GM12878 (cell line): ENCODE measurements at regions not wholly inside any gene's neighbourhood (a gene's known extent, or its start where the extent isn't known, plus 50 kb on each side); places are given as distances from the start of the nearest gene placed in this dataset.

Experiments used
- ATAC-seq: fragments of 200-7000 bp; cut with Tn5 transposase; 3 replicates; pipeline ENCODE4 v1.9.1; 2020; ENCODE audit warnings: mild to moderate bottlenecking, moderate library complexity
- BruUV-seq: library from RNA; stranded (reverse); fragments of 400-500 nt; replicated peaks from 2 replicates; lab custom pipeline; 2021; lab: Mats Ljungman, UMichigan
- CTCF ChIA-PET: fragments of 300-600 bp; sonication (Branson Sonifier 250); formaldehyde crosslinking; extraction: SDS; loops from one replicate; lab custom pipeline; 2021; ENCODE audit warnings: inconsistent platforms; lab: Yijun Ruan, JAX
- POLR2A ChIA-PET: fragments of 350-600 bp; formaldehyde crosslinking; extraction: SDS; loops from one replicate; lab custom pipeline; 2021; ENCODE audit warnings: inconsistent platforms; lab: Charles Lee
- RAD21 ChIA-PET: fragments of 300-600 bp; sonication (Branson Sonifier 250); formaldehyde crosslinking; loops from one replicate; lab custom pipeline; 2023; ENCODE audit warnings: antibody characterized with exemption; ENCODE audit not compliant: unreplicated experiment; lab: Charles Lee
- SMC1A ChIA-PET: fragments of 300-600 bp; sonication (Branson Sonifier 250); formaldehyde crosslinking; loops from one replicate; lab custom pipeline; 2023; ENCODE audit not compliant: unreplicated experiment, uncharacterized antibody; lab: Charles Lee
- DNase-seq: peaks from one replicate; pipeline ENCODE4 v3.0.0-alpha.2; 2011; ENCODE audit warnings: low read depth, low spot score
- FAIRE-seq: peaks from 3 replicates; lab custom pipeline; 2011; peaks lifted over from hg19 to GRCh38; lab: Jason Lieb, UNC
- H2AFZ ChIP-seq: 2 replicates; pipeline ENCODE4 v1.6.0; 2011; ENCODE audit warnings: low read depth, low read length, control low read depth; ENCODE audit not compliant: control insufficient read depth
- H3K27ac ChIP-seq: 2 replicates; pipeline ENCODE4 v1.5.1; 2011; ENCODE audit warnings: control low read depth; ENCODE audit not compliant: control insufficient read depth, insufficient read depth
- H3K27me3 ChIP-seq, 2 experiments: replicated peaks in 1 of 2; 2 replicates each; pipeline versions ENCODE4 v1.6.0 to v1.6.1; 2011; ENCODE audit warnings: low read length in 1 of 2; ENCODE audit not compliant: control insufficient read depth in 2 of 2, insufficient read depth in 2 of 2
- H3K36me3 ChIP-seq, 2 experiments: 2 replicates each; pipeline ENCODE4 v1.5.1; 2011; ENCODE audit warnings: low read length in 1 of 2; ENCODE audit not compliant: control insufficient read depth in 2 of 2, insufficient read depth in 2 of 2
- H3K4me1 ChIP-seq: 2 replicates; pipeline ENCODE4 v1.6.1; 2011; ENCODE audit warnings: mild to moderate bottlenecking, low read length, moderate library complexity, mixed read lengths; ENCODE audit not compliant: control insufficient read depth, insufficient read depth
- H3K4me2 ChIP-seq: 2 replicates; pipeline ENCODE4 v1.6.0; 2011; ENCODE audit warnings: control low read depth; ENCODE audit not compliant: control insufficient read depth, insufficient read depth
- H3K4me3 ChIP-seq: fragments of 200-600 bp; sonication (generic); 2 replicates; pipeline ENCODE4 v1.5.1; 2016
- H3K79me2 ChIP-seq: 2 replicates; pipeline ENCODE4 v1.6.0; 2011; ENCODE audit warnings: low read length; ENCODE audit not compliant: control insufficient read depth, insufficient read depth
- H3K9ac ChIP-seq: 2 replicates; pipeline ENCODE4 v1.8.0; 2011; ENCODE audit warnings: low read length, control low read depth, mixed read lengths; ENCODE audit not compliant: control insufficient read depth, insufficient read depth
- H3K9me3 ChIP-seq: replicated peaks from 3 replicates; pipeline ENCODE4 v1.5.1; 2011; ENCODE audit warnings: mild to moderate bottlenecking, low read length; ENCODE audit not compliant: control insufficient read depth, insufficient read depth
- H4K20me1 ChIP-seq: 2 replicates; pipeline ENCODE4 v1.6.0; 2011; ENCODE audit not compliant: control insufficient read depth, insufficient read depth
- FOXM1 ChIP-seq: IDR thresholded peaks from 2 replicates; pipeline ENCODE4 v1.6.1; 2012; ENCODE audit warnings: low read depth, mild to moderate bottlenecking, inconsistent platforms, low read length, moderate library complexity
- GABPA ChIP-seq: IDR thresholded peaks from 2 replicates; pipeline ENCODE4 v1.6.1; 2014; ENCODE audit warnings: antibody characterized with exemption, low read depth, mild to moderate bottlenecking, inconsistent platforms
- KDM1A ChIP-seq: fragments of 200-600 bp; sonication (generic); IDR thresholded peaks from 2 replicates; pipeline ENCODE4 v1.6.1; 2016; ENCODE audit warnings: borderline replicate concordance
- MEF2B ChIP-seq: fragments of 450-650 bp; IDR thresholded peaks from 2 replicates; pipeline ENCODE4 v1.6.1; 2018; ENCODE audit warnings: mild to moderate bottlenecking, moderate library complexity; ENCODE audit not compliant: partially characterized antibody, poor library complexity, severe bottlenecking
- MTA2 ChIP-seq: fragments of 450-650 bp; IDR thresholded peaks from 2 replicates; pipeline ENCODE4 v1.6.1; 2016; ENCODE audit warnings: low read depth, mild to moderate bottlenecking, moderate library complexity
- MXI1 ChIP-seq: fragments of 150-350 bp; IDR thresholded peaks from 2 replicates; pipeline ENCODE4 v1.6.1; 2011; ENCODE audit warnings: low read depth, mild to moderate bottlenecking, inconsistent platforms, low read length, improper control_type of control experiment
- NR2C2 ChIP-seq: IDR thresholded peaks from 2 replicates; pipeline ENCODE4 v1.6.1; 2011; ENCODE audit warnings: borderline replicate concordance, low read depth; ENCODE audit not compliant: control insufficient read depth, insufficient read length
- STAT1 ChIP-seq: fragments of 450-650 bp; conservative IDR thresholded peaks from 2 replicates; pipeline ENCODE4 v1.6.1; 2014; ENCODE audit warnings: antibody characterized with exemption, mild to moderate bottlenecking
- SUPT20H ChIP-seq: IDR thresholded peaks from 2 replicates; pipeline ENCODE4 v1.6.1; 2011; ENCODE audit warnings: low read depth, mild to moderate bottlenecking, low read length, moderate library complexity, borderline replicate concordance; ENCODE audit not compliant: control insufficient read depth
- ZNF384 ChIP-seq: IDR thresholded peaks from 2 replicates; pipeline ENCODE4 v1.6.1; 2012; ENCODE audit warnings: low read depth, mild to moderate bottlenecking, low read length, improper control_type of control experiment, borderline replicate concordance
- WGBS: methylation state at CpG from one replicate; pipeline ENCODE4 v1.1.6; 2016; ENCODE audit warnings: low lambda C conversion rate; ENCODE audit not compliant: insufficient replicate concordance, insufficient coverage; ENCODE audit errors: missing lambda C conversion rate; 5-methylcytosine and 5-hydroxymethylcytosine counted together
- in situ Hi-C: fragments of 300-500 bp; cut with MboI; formaldehyde crosslinking; loops from 9 replicates; pipeline ENCODE4 v1.14.3; 2018; ENCODE audit warnings: mixed read lengths
- intact Hi-C: fragments of 100-400 bp; cut with micrococcal nuclease; formaldehyde crosslinking; loops from one replicate; pipeline ENCODE4 v1.14.2; 2022; ENCODE audit not compliant: unreplicated experiment
- TF ChIP-seq, protein P1 (sequence below): fragments of 150-350 bp; IDR thresholded peaks from 2 replicates; pipeline ENCODE4 v1.6.1; 2014; ENCODE audit warnings: mild to moderate bottlenecking, low read depth, low read length

DNA sequence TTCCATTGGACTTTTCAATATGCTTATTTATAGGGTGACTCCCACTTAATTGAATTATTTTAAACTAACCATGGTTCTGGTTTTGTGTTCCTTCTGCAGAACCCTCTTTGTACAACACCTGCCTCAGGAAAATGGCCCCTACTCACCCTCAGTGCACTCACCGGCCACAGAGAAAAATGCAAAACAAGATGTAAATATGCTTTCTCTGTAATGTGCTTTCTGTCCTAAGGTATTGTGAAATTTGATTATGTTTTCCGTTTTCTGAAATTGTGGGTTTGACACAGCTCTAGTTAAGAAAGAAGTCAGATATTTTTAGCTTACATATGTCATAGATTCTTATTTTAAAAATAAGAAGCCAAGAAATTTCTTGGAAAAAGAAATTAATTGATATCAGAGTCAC is 357.7 kb upstream of the SMIM21 start:
- H3K36me3 ChIP-seq: no peaks in the 10 kb centered on the region
- TF ChIP-seq MXI1 (no peak), KDM1A (no peak), ZNF384 (no peak), SUPT20H (no peak), NR2C2 (no peak), MEF2B (no peak), GABPA (no peak), MTA2 (no peak), FOXM1 (no peak), STAT1 (no peak)
- H3K9me3 ChIP-seq: no peaks in the 10 kb centered on the region
- H2AFZ ChIP-seq: no peak overlapping the region
- H3K27ac ChIP-seq: no peak overlapping the region
- no peak for DNase-seq
- WGBS: 20% methylated on average over 2 of the region's 2 CpGs
- no peaks in the 10 kb centered on the region for H3K79me2 ChIP-seq
- H3K4me1 ChIP-seq: no peaks in the 10 kb centered on the region
- POLR2A ChIA-PET: no interaction called here
- no peak for ATAC-seq
- H3K4me3 ChIP-seq: no peak overlapping the region
- RAD21 ChIA-PET: no interaction called here
- BruUV-seq: no TSS peak
- SMC1A ChIA-PET: no interaction called here
- no peaks in the 10 kb centered on the region; a peak in 1 of 4 replicates for H3K27me3 ChIP-seq
- H3K4me2 ChIP-seq: no peak overlapping the region
- no peaks in the 10 kb centered on the region for H4K20me1 ChIP-seq
- in situ Hi-C loops: no loop called here
- intact Hi-C loops: no loop called here
- FAIRE-seq: no peak
- no peak overlapping the region for H3K9ac ChIP-seq
- CTCF ChIA-PET: no interaction called here

DNA sequence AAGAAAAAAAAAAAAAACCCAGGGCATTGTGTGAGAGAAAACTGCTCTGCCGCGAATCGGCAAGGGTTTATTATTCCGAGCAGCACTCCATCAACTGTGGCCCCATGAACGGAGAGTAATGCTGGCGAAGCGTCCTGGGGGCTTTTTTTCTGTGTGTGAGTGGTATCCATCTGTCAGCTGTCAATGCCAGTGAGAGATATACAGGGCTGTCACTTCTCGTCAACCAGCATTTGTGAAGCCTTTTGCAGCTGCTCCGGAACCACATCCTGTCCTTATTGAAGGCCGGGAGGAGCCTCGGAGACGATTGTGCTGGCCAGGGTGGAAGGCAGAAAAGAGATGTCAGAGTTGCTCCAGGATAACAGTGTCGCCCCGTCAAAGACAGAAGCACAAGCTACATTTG is 356.9 kb upstream of the SMIM21 start:
- ChIA-PET SMC1A (no interaction called here), CTCF (no interaction called here), POLR2A (no interaction called here), RAD21 (no interaction called here)
- no peak for ATAC-seq
- Histone ChIP-seq H3K36me3 (no peaks in the 10 kb centered on the region), H3K4me2 (no peak overlapping the region), H3K4me1 (no peaks in the 10 kb centered on the region), H4K20me1 (no peaks in the 10 kb centered on the region), H3K79me2 (no peaks in the 10 kb centered on the region), H2AFZ (no peak overlapping the region), H3K27me3 (no peaks in the 10 kb centered on the region; a peak in 1 of 4 replicates), H3K27ac (no peak overlapping the region), H3K9me3 (no peaks in the 10 kb centered on the region), H3K4me3 (no peak overlapping the region), H3K9ac (no peak overlapping the region)
- intact Hi-C loops: no loop called here
- 28% methylated on average over 12 of the region's 14 CpGs for WGBS
- no peak for FAIRE-seq
- TF ChIP-seq, protein P1, sequence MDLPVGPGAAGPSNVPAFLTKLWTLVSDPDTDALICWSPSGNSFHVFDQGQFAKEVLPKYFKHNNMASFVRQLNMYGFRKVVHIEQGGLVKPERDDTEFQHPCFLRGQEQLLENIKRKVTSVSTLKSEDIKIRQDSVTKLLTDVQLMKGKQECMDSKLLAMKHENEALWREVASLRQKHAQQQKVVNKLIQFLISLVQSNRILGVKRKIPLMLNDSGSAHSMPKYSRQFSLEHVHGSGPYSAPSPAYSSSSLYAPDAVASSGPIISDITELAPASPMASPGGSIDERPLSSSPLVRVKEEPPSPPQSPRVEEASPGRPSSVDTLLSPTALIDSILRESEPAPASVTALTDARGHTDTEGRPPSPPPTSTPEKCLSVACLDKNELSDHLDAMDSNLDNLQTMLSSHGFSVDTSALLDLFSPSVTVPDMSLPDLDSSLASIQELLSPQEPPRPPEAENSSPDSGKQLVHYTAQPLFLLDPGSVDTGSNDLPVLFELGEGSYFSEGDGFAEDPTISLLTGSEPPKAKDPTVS: no peak
- in situ Hi-C loops: no loop called here
- no peak for DNase-seq
- BruUV-seq: no TSS peak
